SU-DHL-6 (cell line): ENCODE measurements at regions not wholly inside any gene's neighbourhood (a gene's known extent, or its start where the extent isn't known, plus 50 kb on each side); places are given as distances from the start of the nearest gene placed in this dataset.

ENCODE experiments used
- CTCF ChIP-seq: fragments of 200-600 bp; sonication (generic); IDR thresholded peaks from one replicate; pipeline ENCODE4 v1.5.1; 2017; ENCODE audit warnings: antibody characterized with exemption, mild to moderate bottlenecking, low read length, moderate library complexity; ENCODE audit not compliant: insufficient read depth, poor library complexity, severe bottlenecking
- EZH2phosphoT487 ChIP-seq: fragments of 200-600 bp; sonication (generic), shearing (Covaris generic); conservative IDR thresholded peaks from 2 replicates; pipeline ENCODE4 v1.6.1; 2018; ENCODE audit warnings: mild to moderate bottlenecking, antibody characterized with exemption, low read length, moderate library complexity, mixed read lengths

GRCh38 chr2:12652723-12653122 is 64.0 kb upstream of the TRIB2 start:
- no peak for TF ChIP-seq CTCF
- no peak for TF ChIP-seq EZH2phosphoT487
